Esophagus squamous epithelium (tissue), 4 donors: ENCODE measurements at regions not wholly inside any gene's neighbourhood (a gene's known extent, or its start where the extent isn't known, plus 50 kb on each side); places are given as distances from the start of the nearest gene placed in this dataset.

Source experiments
- CTCF ChIP-seq, 6 experiments: fragments of 450-650 bp in 4 of 6; fragments of 200-600 bp in 2 of 6; sonication (generic) in 2 of 6; IDR thresholded peaks; one replicate each; pipeline ENCODE4 v1.5.1; 2016 to 2019; ENCODE audit warnings: antibody characterized with exemption in 6 of 6, mild to moderate bottlenecking in 4 of 6, moderate library complexity in 4 of 6
- POLR2A ChIP-seq, 4 donors: fragments of 450-650 bp; IDR thresholded peaks; one replicate each; pipeline ENCODE4 v1.6.1; 2017; ENCODE audit warnings: antibody characterized with exemption in 4 of 4, mild to moderate bottlenecking in 4 of 4, moderate library complexity in 3 of 4

GRCh38 chr10:131799429-131799828 lies 101.4 kb upstream of the PPP2R2D start:
- TF ChIP-seq CTCF (IDR thresholded peaks at IDR 0.05), result no peak
- no peak for TF ChIP-seq POLR2A (IDR thresholded peaks at IDR 0.05)
